ENCODE measurements at regions not wholly inside any gene's neighbourhood (a gene's known extent, or its start where the extent isn't known, plus 50 kb on each side); places are given as distances from the start of the nearest gene placed in this dataset.

DNA sequence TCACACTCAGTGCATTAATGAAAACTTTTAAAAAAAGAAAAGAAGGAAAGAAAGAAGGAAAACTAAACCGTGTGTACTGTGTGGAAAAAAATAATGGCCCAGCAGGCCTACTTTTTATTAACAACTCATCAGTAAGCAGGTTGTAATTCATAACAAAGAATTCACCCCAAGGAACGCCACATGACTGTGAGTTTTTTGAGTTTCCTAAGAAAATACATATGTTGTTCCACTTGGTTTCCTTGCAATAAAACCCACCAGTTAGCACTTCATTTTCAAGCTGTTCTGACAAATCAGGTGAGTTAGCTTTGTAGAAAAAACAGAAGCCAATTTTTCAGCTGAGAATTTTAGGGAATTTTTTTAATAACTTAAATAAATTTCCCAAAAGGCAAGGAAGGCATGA, 259.3 kb upstream of the TBX18 start:
- TF ChIP-seq, protein P1, sequence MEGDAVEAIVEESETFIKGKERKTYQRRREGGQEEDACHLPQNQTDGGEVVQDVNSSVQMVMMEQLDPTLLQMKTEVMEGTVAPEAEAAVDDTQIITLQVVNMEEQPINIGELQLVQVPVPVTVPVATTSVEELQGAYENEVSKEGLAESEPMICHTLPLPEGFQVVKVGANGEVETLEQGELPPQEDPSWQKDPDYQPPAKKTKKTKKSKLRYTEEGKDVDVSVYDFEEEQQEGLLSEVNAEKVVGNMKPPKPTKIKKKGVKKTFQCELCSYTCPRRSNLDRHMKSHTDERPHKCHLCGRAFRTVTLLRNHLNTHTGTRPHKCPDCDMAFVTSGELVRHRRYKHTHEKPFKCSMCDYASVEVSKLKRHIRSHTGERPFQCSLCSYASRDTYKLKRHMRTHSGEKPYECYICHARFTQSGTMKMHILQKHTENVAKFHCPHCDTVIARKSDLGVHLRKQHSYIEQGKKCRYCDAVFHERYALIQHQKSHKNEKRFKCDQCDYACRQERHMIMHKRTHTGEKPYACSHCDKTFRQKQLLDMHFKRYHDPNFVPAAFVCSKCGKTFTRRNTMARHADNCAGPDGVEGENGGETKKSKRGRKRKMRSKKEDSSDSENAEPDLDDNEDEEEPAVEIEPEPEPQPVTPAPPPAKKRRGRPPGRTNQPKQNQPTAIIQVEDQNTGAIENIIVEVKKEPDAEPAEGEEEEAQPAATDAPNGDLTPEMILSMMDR (IDR thresholded peaks at IDR 0.05; ENCODE audit: insufficient read depth, low read length, poor library complexity, severe bottlenecking): no peak
- TF ChIP-seq EZH2phosphoT487 (conservative IDR thresholded peaks at IDR 0.05; ENCODE audit: low read length): no peak
